ENCODE measurements at regions not wholly inside any gene's neighbourhood (a gene's known extent, or its start where the extent isn't known, plus 50 kb on each side); places are given as distances from the start of the nearest gene placed in this dataset.

- no peak overlapping the region for H3K4ac ChIP-seq (ENCODE audit: low read depth, low read length)
- no CpG with 5 or more reads among the region's 6 CpGs for WGBS (ENCODE audit: extremely low coverage, insufficient coverage, insufficient read length)
- peaks cover 7 to 10% of the 10 kb centered on the region in 2 experiments for H3K4me1 ChIP-seq (ENCODE audit: control insufficient read depth in 1 of 2, insufficient read depth in 2 of 2, low read length in 2 of 2)
Measured at GRCh38 chr9:129544761-129545160, 76.1 kb downstream of the C9orf50 start.

GRCh38 chr9:129542741-129543140, 78.2 kb downstream of the C9orf50 start:
- H2AK5ac ChIP-seq (ENCODE audit: low read length), result no peak overlapping the region
- H3K23ac ChIP-seq (ENCODE audit: low read length), result no peak overlapping the region
- H3K9ac ChIP-seq (ENCODE audit: low read length), result no peak overlapping the region
- H2AFZ ChIP-seq (ENCODE audit: insufficient read depth, low read length, poor library complexity), result no peak overlapping the region
- no peak overlapping the region for H3K27ac ChIP-seq (ENCODE audit: low read depth, low read length)
- H3K27me3 ChIP-seq (ENCODE audit: insufficient read depth, low read length), result no peaks in the 10 kb centered on the region
- no peak overlapping the region for H2BK120ac ChIP-seq (ENCODE audit: insufficient read depth, low read length, poor library complexity)
- H3K9me3 ChIP-seq (ENCODE audit: insufficient read depth, low read depth, low read length), result no peaks in the 10 kb centered on the region
- no peak overlapping the region for H3K14ac ChIP-seq (ENCODE audit: low read length)
- no peak overlapping the region for H4K12ac ChIP-seq (ENCODE audit: low read depth, low read length)
- no peak for DNase-seq
- no peak overlapping the region for H4K91ac ChIP-seq (ENCODE audit: low read depth, low read length)
- no peak overlapping the region for H2BK12ac ChIP-seq (ENCODE audit: low read length)
- no peaks in the 10 kb centered on the region for H3K79me2 ChIP-seq (ENCODE audit: control insufficient read depth, insufficient read depth, low read length, poor library complexity)
- peaks cover 7% of the 10 kb centered on the region for H3K79me1 ChIP-seq (ENCODE audit: low read length)
- no peaks in the 10 kb centered on the region for H3K36me3 ChIP-seq (ENCODE audit: control insufficient read depth in 1 of 2, insufficient read depth in 2 of 2, low read length in 2 of 2)
- no peak overlapping the region for H3K18ac ChIP-seq (ENCODE audit: low read length)
- H3K4ac ChIP-seq (ENCODE audit: low read depth, low read length), result no peak overlapping the region
- no peak overlapping the region for H3K4me3 ChIP-seq (ENCODE audit: low read depth, low read length)
- H4K8ac ChIP-seq (ENCODE audit: low read depth, low read length), result no peak overlapping the region
- no peak overlapping the region for H3K4me2 ChIP-seq (ENCODE audit: low read length)
- no peak overlapping the region for H2BK5ac ChIP-seq (ENCODE audit: low read depth, low read length, poor library complexity)
- WGBS (ENCODE audit: extremely low coverage, insufficient coverage, insufficient read length), result no CpG with 5 or more reads among the region's 4 CpGs
- H3K4me1 ChIP-seq (ENCODE audit: control insufficient read depth in 1 of 2, insufficient read depth in 2 of 2, low read length in 2 of 2), result peaks cover 7% of the 10 kb centered on the region in 2 experiments

More at GRCh38 chr9:129544761-129545160, 76.1 kb downstream of the C9orf50 start:
- H3K9me3 ChIP-seq (ENCODE audit: insufficient read depth, low read depth, low read length), result peaks cover 2% of the 10 kb centered on the region
- H2BK5ac ChIP-seq (ENCODE audit: low read depth, low read length, poor library complexity), result peak overlapping the region; percentile 16
- H2AFZ ChIP-seq (ENCODE audit: insufficient read depth, low read length, poor library complexity), result no peak overlapping the region
- no peaks in the 10 kb centered on the region for H3K79me2 ChIP-seq (ENCODE audit: control insufficient read depth, insufficient read depth, low read length, poor library complexity)
- peak overlapping the region; percentile 7 for H4K8ac ChIP-seq (ENCODE audit: low read depth, low read length)
- no peak overlapping the region for H3K14ac ChIP-seq (ENCODE audit: low read length)
- H3K23ac ChIP-seq (ENCODE audit: low read length), result no peak overlapping the region
- no peak overlapping the region for H2BK120ac ChIP-seq (ENCODE audit: insufficient read depth, low read length, poor library complexity)
- no peaks in the 10 kb centered on the region for H3K27me3 ChIP-seq (ENCODE audit: insufficient read depth, low read length)
- peaks cover 8% of the 10 kb centered on the region for H3K79me1 ChIP-seq (ENCODE audit: low read length)
- H3K27ac ChIP-seq (ENCODE audit: low read depth, low read length), result no peak overlapping the region
- no peak overlapping the region for H4K91ac ChIP-seq (ENCODE audit: low read depth, low read length)
- no peak for DNase-seq
- no peak overlapping the region for H4K12ac ChIP-seq (ENCODE audit: low read depth, low read length)
- H3K4me3 ChIP-seq (ENCODE audit: low read depth, low read length), result no peak overlapping the region
- H3K4me2 ChIP-seq (ENCODE audit: low read length), result no peak overlapping the region
- peak overlapping the region; percentile 66 for H2BK12ac ChIP-seq (ENCODE audit: low read length)
- no peak overlapping the region for H2AK5ac ChIP-seq (ENCODE audit: low read length)
- H3K9ac ChIP-seq (ENCODE audit: low read length), result no peak overlapping the region
- H3K18ac ChIP-seq (ENCODE audit: low read length), result no peak overlapping the region
- no peaks in the 10 kb centered on the region for H3K36me3 ChIP-seq (ENCODE audit: control insufficient read depth in 1 of 2, insufficient read depth in 2 of 2, low read length in 2 of 2)

- peaks cover 8% of the 10 kb centered on the region for H3K79me1 ChIP-seq (ENCODE audit: low read length)
- H4K8ac ChIP-seq (ENCODE audit: low read depth, low read length), result no peak overlapping the region
- no peak overlapping the region for H2BK12ac ChIP-seq (ENCODE audit: low read length)
- H4K91ac ChIP-seq (ENCODE audit: low read depth, low read length), result no peak overlapping the region
- H3K4me1 ChIP-seq (ENCODE audit: control insufficient read depth in 1 of 2, insufficient read depth in 2 of 2, low read length in 2 of 2), result peaks cover 8% of the 10 kb centered on the region in 2 experiments
- H3K36me3 ChIP-seq (ENCODE audit: control insufficient read depth in 1 of 2, insufficient read depth in 2 of 2, low read length in 2 of 2), result no peaks in the 10 kb centered on the region
- no peak overlapping the region for H4K12ac ChIP-seq (ENCODE audit: low read depth, low read length)
- H3K4me2 ChIP-seq (ENCODE audit: low read length), result no peak overlapping the region
- H3K9ac ChIP-seq (ENCODE audit: low read length), result no peak overlapping the region
- no peak overlapping the region for H2AFZ ChIP-seq (ENCODE audit: insufficient read depth, low read length, poor library complexity)
- no peak overlapping the region for H2BK5ac ChIP-seq (ENCODE audit: low read depth, low read length, poor library complexity)
- H3K4me3 ChIP-seq (ENCODE audit: low read depth, low read length), result no peak overlapping the region
- no peak overlapping the region for H2BK120ac ChIP-seq (ENCODE audit: insufficient read depth, low read length, poor library complexity)
- H3K18ac ChIP-seq (ENCODE audit: low read length), result no peak overlapping the region
- H3K9me3 ChIP-seq (ENCODE audit: insufficient read depth, low read depth, low read length), result no peaks in the 10 kb centered on the region
- no peak overlapping the region for H3K23ac ChIP-seq (ENCODE audit: low read length)
- no peak overlapping the region for H2AK5ac ChIP-seq (ENCODE audit: low read length)
- H3K27ac ChIP-seq (ENCODE audit: low read depth, low read length), result no peak overlapping the region
- H3K14ac ChIP-seq (ENCODE audit: low read length), result no peak overlapping the region
- DNase-seq, result no peak
- WGBS (ENCODE audit: extremely low coverage, insufficient coverage, insufficient read length), result no CpG with 5 or more reads among the region's 2 CpGs
- no peaks in the 10 kb centered on the region for H3K27me3 ChIP-seq (ENCODE audit: insufficient read depth, low read length)
- no peak overlapping the region for H3K4ac ChIP-seq (ENCODE audit: low read depth, low read length)
- no peaks in the 10 kb centered on the region for H3K79me2 ChIP-seq (ENCODE audit: control insufficient read depth, insufficient read depth, low read length, poor library complexity)
Measured at GRCh38 chr9:129541270-129541669, 79.6 kb downstream of the C9orf50 start.

DNA sequence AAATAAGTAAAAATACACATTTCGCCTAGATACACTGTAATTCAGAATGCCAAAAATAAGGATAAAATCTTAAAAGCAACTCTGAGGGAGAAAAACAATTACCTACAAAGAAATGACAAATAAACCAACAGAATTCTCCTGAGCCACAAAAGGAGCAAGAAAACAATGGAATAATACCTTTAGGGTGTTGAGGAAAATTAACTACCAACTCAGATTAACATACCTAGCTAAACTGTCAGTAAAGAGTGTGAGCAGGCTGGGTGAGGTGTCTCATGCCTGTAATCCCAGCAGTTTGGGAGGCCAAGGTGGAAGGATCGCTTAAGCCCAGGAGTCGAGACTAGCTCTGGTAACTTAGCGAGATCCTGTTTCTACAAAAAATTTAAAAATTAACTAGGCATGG, 81.5 kb downstream of the C9orf50 start:
- Histone ChIP-seq H3K9ac (ENCODE audit: low read length) (no peak overlapping the region), H2BK120ac (ENCODE audit: insufficient read depth, low read length, poor library complexity) (no peak overlapping the region), H2AK5ac (ENCODE audit: low read length) (no peak overlapping the region), H3K14ac (ENCODE audit: low read length) (no peak overlapping the region), H3K9me3 (ENCODE audit: insufficient read depth, low read depth, low read length) (no peaks in the 10 kb centered on the region), H2BK5ac (ENCODE audit: low read depth, low read length, poor library complexity) (no peak overlapping the region), H3K79me1 (ENCODE audit: low read length) (peaks cover 7% of the 10 kb centered on the region), H3K27ac (ENCODE audit: low read depth, low read length) (no peak overlapping the region), H2BK12ac (ENCODE audit: low read length) (no peak overlapping the region), H3K4ac (ENCODE audit: low read depth, low read length) (no peak overlapping the region), H3K4me1 (ENCODE audit: control insufficient read depth in 1 of 2, insufficient read depth in 2 of 2, low read length in 2 of 2) (peaks cover 4% of the 10 kb centered on the region in 2 experiments), H3K79me2 (ENCODE audit: control insufficient read depth, insufficient read depth, low read length, poor library complexity) (no peaks in the 10 kb centered on the region), H2AFZ (ENCODE audit: insufficient read depth, low read length, poor library complexity) (no peak overlapping the region), H3K23ac (ENCODE audit: low read length) (no peak overlapping the region), H3K4me3 (ENCODE audit: low read depth, low read length) (no peak overlapping the region), H3K27me3 (ENCODE audit: insufficient read depth, low read length) (no peaks in the 10 kb centered on the region), H3K36me3 (ENCODE audit: control insufficient read depth in 1 of 2, insufficient read depth in 2 of 2, low read length in 2 of 2) (no peaks in the 10 kb centered on the region), H4K8ac (ENCODE audit: low read depth, low read length) (no peak overlapping the region), H3K4me2 (ENCODE audit: low read length) (no peak overlapping the region), H4K91ac (ENCODE audit: low read depth, low read length) (no peak overlapping the region), H4K12ac (ENCODE audit: low read depth, low read length) (no peak overlapping the region), H3K18ac (ENCODE audit: low read length) (no peak overlapping the region)
- no peak for DNase-seq
- WGBS (ENCODE audit: extremely low coverage, insufficient coverage, insufficient read length), result no CpG with 5 or more reads among the region's 4 CpGs
